Thoracic aorta (tissue), 2 donors: ENCODE measurements at regions not wholly inside any gene's neighbourhood (a gene's known extent, or its start where the extent isn't known, plus 50 kb on each side); places are given as distances from the start of the nearest gene placed in this dataset.

Experiments
- ATAC-seq: fragments of 150-250 bp; one replicate; pipeline ENCODE4 v1.8.0; 2017; ENCODE audit warnings: low read depth; ENCODE audit not compliant: insufficient number of reproducible peaks, low FRiP score
- DNase-seq: peaks from one replicate; pipeline ENCODE4 v3.0.0-alpha.2; 2020; ENCODE audit warnings: low spot score
- H3K27ac ChIP-seq, 2 donors: fragments of 200-600 bp; sonication (generic); 1 replicate in 1 of 2; 2 replicates in 1 of 2; pipeline ENCODE4 v1.5.1; 2016; ENCODE audit warnings: mild to moderate bottlenecking in 2 of 2, moderate library complexity in 2 of 2
- H3K27me3 ChIP-seq: fragments of 200-600 bp; sonication (generic); replicated peaks from 2 replicates; pipeline ENCODE4 v1.6.0; 2016; ENCODE audit warnings: mild to moderate bottlenecking; ENCODE audit not compliant: insufficient read depth
- H3K36me3 ChIP-seq: fragments of 200-600 bp; sonication (generic); one replicate; pipeline ENCODE4 v1.5.1; 2016
- H3K4me1 ChIP-seq, 2 donors: fragments of 200-600 bp; sonication (generic); 1 replicate in 1 of 2; 2 replicates in 1 of 2; pipeline versions ENCODE4 v1.5.1 to v1.6.0; 2016; ENCODE audit warnings: low read depth in 2 of 2, mild to moderate bottlenecking in 1 of 2; ENCODE audit not compliant: control insufficient read depth in 1 of 2
- H3K4me3 ChIP-seq: fragments of 200-600 bp; sonication (generic); 2 replicates; pipeline ENCODE4 v1.5.1; 2016; ENCODE audit warnings: mild to moderate bottlenecking
- H3K9me3 ChIP-seq: fragments of 200-600 bp; sonication (generic); 2 replicates; pipeline ENCODE4 v1.5.1; 2016
- TF ChIP-seq, protein P1 (sequence below): fragments of 200-600 bp; sonication (generic); IDR thresholded peaks from one replicate; pipeline ENCODE4 v1.5.1; 2019; ENCODE audit warnings: antibody characterized with exemption

DNA sequence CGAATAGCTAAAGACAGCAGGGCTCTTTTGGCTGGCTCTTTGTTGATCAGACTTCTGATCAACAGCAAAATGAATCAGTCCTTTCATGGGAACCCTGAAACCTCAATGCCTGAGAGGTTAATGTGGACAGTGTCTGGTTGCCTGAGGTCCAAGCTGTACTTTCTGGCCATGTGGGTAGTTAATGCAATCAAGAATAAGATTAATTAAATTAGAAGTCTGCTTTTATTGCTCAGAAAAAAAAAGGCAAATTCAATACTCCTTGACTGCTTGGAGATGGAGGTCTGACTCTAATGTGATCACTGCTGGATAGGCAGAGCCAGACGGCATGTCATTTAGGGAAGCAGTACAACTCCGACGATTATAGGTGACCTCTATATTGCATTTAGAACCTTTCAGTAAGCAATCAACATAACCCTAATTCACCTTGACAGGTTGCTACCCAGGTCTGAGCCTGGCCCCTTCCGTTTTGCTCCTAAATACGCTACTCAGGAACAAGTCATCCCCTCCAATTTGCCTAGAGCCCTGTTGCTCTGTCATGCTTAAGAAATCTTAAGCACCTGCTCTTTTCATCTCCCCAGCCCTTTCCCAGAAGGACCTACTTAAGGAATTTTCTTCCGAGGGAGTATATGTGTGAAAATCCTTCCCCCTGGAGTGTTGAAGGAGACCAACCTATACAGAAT is 370.0 kb upstream of the SPTLC3 start:
- no peak for DNase-seq
- peak; percentile 26 for ATAC-seq
- no peaks in the 10 kb centered on the region for H3K36me3 ChIP-seq
- no peaks in the 10 kb centered on the region for H3K9me3 ChIP-seq
- H3K4me3 ChIP-seq = no peak overlapping the region
- no peak overlapping the region for H3K27ac ChIP-seq
- TF ChIP-seq, protein P1, sequence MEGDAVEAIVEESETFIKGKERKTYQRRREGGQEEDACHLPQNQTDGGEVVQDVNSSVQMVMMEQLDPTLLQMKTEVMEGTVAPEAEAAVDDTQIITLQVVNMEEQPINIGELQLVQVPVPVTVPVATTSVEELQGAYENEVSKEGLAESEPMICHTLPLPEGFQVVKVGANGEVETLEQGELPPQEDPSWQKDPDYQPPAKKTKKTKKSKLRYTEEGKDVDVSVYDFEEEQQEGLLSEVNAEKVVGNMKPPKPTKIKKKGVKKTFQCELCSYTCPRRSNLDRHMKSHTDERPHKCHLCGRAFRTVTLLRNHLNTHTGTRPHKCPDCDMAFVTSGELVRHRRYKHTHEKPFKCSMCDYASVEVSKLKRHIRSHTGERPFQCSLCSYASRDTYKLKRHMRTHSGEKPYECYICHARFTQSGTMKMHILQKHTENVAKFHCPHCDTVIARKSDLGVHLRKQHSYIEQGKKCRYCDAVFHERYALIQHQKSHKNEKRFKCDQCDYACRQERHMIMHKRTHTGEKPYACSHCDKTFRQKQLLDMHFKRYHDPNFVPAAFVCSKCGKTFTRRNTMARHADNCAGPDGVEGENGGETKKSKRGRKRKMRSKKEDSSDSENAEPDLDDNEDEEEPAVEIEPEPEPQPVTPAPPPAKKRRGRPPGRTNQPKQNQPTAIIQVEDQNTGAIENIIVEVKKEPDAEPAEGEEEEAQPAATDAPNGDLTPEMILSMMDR = no peak
- H3K4me1 ChIP-seq = no peaks in the 10 kb centered on the region
- H3K27me3 ChIP-seq = no peaks in the 10 kb centered on the region

- Histone ChIP-seq H3K4me3 (no peak overlapping the region), H3K4me1 (no peaks in the 10 kb centered on the region), H3K27ac (no peak overlapping the region), H3K9me3 (no peaks in the 10 kb centered on the region), H3K36me3 (no peaks in the 10 kb centered on the region), H3K27me3 (no peaks in the 10 kb centered on the region)
- DNase-seq (no peak), ATAC-seq (no peak)
- TF ChIP-seq, protein P1 = no peak
These were observed 368.5 kb upstream of the SPTLC3 start for GRCh38 chr20:12640251-12640650.

- H3K36me3 ChIP-seq = no peaks in the 10 kb centered on the region
- no peak for ATAC-seq
- H3K27me3 ChIP-seq = no peaks in the 10 kb centered on the region
- H3K4me3 ChIP-seq = no peak overlapping the region
- TF ChIP-seq, protein P1 = no peak
- H3K27ac ChIP-seq = no peak overlapping the region
- H3K4me1 ChIP-seq = no peaks in the 10 kb centered on the region
- DNase-seq = no peak
- no peaks in the 10 kb centered on the region for H3K9me3 ChIP-seq
These were observed 367.2 kb upstream of the SPTLC3 start for GRCh38 chr20:12641619-12642018.

DNA sequence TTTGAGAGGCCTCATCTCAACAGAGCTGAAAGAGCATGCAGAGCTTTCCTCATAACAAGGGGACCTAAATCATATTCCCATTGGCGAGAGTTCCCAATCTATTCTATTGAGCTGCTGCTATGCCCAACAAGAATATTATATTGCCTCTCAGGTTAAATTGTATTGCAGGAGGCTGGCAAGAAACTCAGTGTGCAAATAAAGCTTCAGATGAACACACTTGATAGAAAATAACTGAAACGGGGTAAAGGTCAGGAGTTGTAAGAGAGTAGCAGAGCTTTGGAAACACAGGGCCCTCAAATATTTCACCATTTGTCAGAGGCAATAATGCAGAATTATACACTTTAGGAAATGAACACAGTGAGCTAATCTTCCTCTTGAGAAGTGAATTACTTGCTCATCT is 364.3 kb upstream of the SPTLC3 start:
- H3K4me3 ChIP-seq = no peak overlapping the region
- TF ChIP-seq, protein P1 = no peak
- no peaks in the 10 kb centered on the region for H3K36me3 ChIP-seq
- H3K27ac ChIP-seq = no peak overlapping the region
- no peaks in the 10 kb centered on the region for H3K4me1 ChIP-seq
- ATAC-seq (no peak), DNase-seq (no peak)
- H3K27me3 ChIP-seq = no peaks in the 10 kb centered on the region
- H3K9me3 ChIP-seq = no peaks in the 10 kb centered on the region

DNA sequence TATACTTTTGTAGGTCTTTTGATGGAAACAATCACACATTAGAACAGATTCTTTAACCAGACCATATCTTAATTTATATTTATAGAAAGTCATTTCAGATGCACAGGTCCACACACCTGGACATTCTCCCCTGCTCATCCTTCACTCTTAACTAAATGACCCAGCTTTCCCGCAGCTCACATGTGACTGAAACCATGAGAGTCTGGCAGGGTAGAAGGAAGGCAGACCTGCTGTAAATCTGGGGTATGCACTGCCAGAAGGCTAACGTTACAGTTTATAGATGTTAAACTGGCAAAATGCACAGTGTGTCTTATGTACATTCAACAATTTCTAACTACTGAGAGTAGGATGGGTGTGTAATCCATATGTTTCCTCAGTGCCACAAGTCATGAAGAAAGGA is 359.5 kb upstream of the SPTLC3 start:
- no peaks in the 10 kb centered on the region for H3K4me1 ChIP-seq
- no peaks in the 10 kb centered on the region for H3K36me3 ChIP-seq
- ATAC-seq (no peak), DNase-seq (no peak)
- no peaks in the 10 kb centered on the region for H3K9me3 ChIP-seq
- TF ChIP-seq, protein P1 = no peak
- H3K27ac ChIP-seq = no peak overlapping the region
- H3K27me3 ChIP-seq = no peaks in the 10 kb centered on the region
- H3K4me3 ChIP-seq = no peak overlapping the region
